Naive thymus-derived CD8-positive, alpha-beta T cell (primary cell): ENCODE measurements at regions not wholly inside any gene's neighbourhood (a gene's known extent, or its start where the extent isn't known, plus 50 kb on each side); places are given as distances from the start of the nearest gene placed in this dataset.
A peak's percentile ranks its signal among the peaks of the same experiment; 100 is the strongest.
"Not testable (repeated sequence)": the region's sequence is repeated elsewhere in the genome, so short reads cannot be mapped to it uniquely, and the experiment has no call there.

ENCODE experiments used
- ATAC-seq, 2 donors: fragments of 150-1000 bp; cut with Tn5 transposase in 1 of 2; sonication (Bioruptor Pico), chemical (Tn5 transposase) in 1 of 2; 1 replicate in 1 of 2; 2 replicates in 1 of 2; pipeline ENCODE4 v1.10.0; 2021; ENCODE audit warnings: mild to moderate bottlenecking in 2 of 2, moderate library complexity in 2 of 2
- POLR2A ChIA-PET: fragments of 350-600 bp; sonication (Branson Sonifier 250); formaldehyde crosslinking; loops from one replicate; lab custom pipeline; 2021; ENCODE audit warnings: antibody characterized with exemption; lab: Charles Lee
- DNase-seq, 10 donors: peaks; one replicate each; pipeline versions ENCODE4 v3.0.0 to v3.0.0-alpha.2; 2020 to 2022
- H3K27ac Mint-ChIP-seq, 10 donors: one replicate each; pipeline ENCODE4 v1.8.0; 2020 to 2022; ENCODE audit warnings: mild to moderate bottlenecking in 10 of 10, mixed read lengths in 10 of 10, moderate library complexity in 4 of 10, inconsistent platforms in 1 of 10
- H3K27me3 Mint-ChIP-seq, 5 donors: one replicate each; pipeline ENCODE4 v1.8.0; 2021 to 2022; ENCODE audit warnings: mixed read lengths in 5 of 5
- H3K36me3 Mint-ChIP-seq, 3 donors: one replicate each; pipeline ENCODE4 v1.8.0; 2020 to 2022; ENCODE audit warnings: mixed read lengths in 3 of 3, mild to moderate bottlenecking in 2 of 3, inconsistent platforms in 1 of 3
- H3K4me1 Mint-ChIP-seq, 4 donors: one replicate each; pipeline ENCODE4 v1.8.0; 2021 to 2022; ENCODE audit warnings: mixed read lengths in 4 of 4
- H3K4me3 Mint-ChIP-seq, 10 donors: one replicate each; pipeline ENCODE4 v1.8.0; 2020 to 2022; ENCODE audit warnings: mild to moderate bottlenecking in 10 of 10, mixed read lengths in 10 of 10, moderate library complexity in 6 of 10, inconsistent platforms in 1 of 10
- H3K9me3 Mint-ChIP-seq, 9 donors: one replicate each; pipeline ENCODE4 v1.8.0; 2020 to 2022; ENCODE audit warnings: mixed read lengths in 9 of 9, mild to moderate bottlenecking in 3 of 9, inconsistent platforms in 1 of 9, moderate library complexity in 1 of 9

GRCh38 chrX:11899091-11899490, 141.1 kb downstream of the MSL3 start:
- H3K36me3 Mint-ChIP-seq: no peaks in the 10 kb centered on the region
- no peak for DNase-seq
- peaks cover 0 to 2% (median under 1%) of the 10 kb centered on the region in 4 donors for H3K4me1 Mint-ChIP-seq
- peaks cover 0 to 11% (median 0%) of the 10 kb centered on the region in 9 donors for H3K9me3 Mint-ChIP-seq
- POLR2A ChIA-PET: no interaction called here
- no peak overlapping the region for H3K27ac Mint-ChIP-seq
- ATAC-seq: no peak
- H3K4me3 Mint-ChIP-seq: no peak overlapping the region
- H3K27me3 Mint-ChIP-seq: peaks cover 0 to 2% (median 0%) of the 10 kb centered on the region in 5 donors

- H3K27ac Mint-ChIP-seq, H3K4me3 Mint-ChIP-seq, ATAC-seq, DNase-seq, H3K27me3 Mint-ChIP-seq, POLR2A ChIA-PET: not testable (repeated sequence)
- Mint-ChIP-seq H3K4me1 (peaks cover 0 to 12% (median 6%) of the 10 kb centered on the region in 4 donors), H3K9me3 (peaks cover 0 to 35% (median 0%) of the 10 kb centered on the region in 9 donors), H3K36me3 (peaks cover 0 to 27% (median 0%) of the 10 kb centered on the region in 3 donors)
Measured at GRCh38 chrX:11905933-11906332, 147.9 kb downstream of the MSL3 start.

GRCh38 chrX:11908371-11908770, 150.3 kb downstream of the MSL3 start:
- POLR2A ChIA-PET: no interaction called here
- no peak overlapping the region for H3K4me3 Mint-ChIP-seq
- peak in 7 of 10 donors; percentile 2 to 48 (median 18) for DNase-seq
- H3K9me3 Mint-ChIP-seq: peaks cover 0 to 35% (median 0%) of the 10 kb centered on the region in 9 donors
- peak; percentile 68 to 79 for ATAC-seq
- H3K27me3 Mint-ChIP-seq: peaks cover 0 to 1% (median 0%) of the 10 kb centered on the region in 5 donors
- peak overlapping the region in 1 of 10 donors; percentile 19 for H3K27ac Mint-ChIP-seq
- H3K36me3 Mint-ChIP-seq: peaks cover 0 to 27% (median 0%) of the 10 kb centered on the region in 3 donors
- peaks cover 0 to 12% (median 5%) of the 10 kb centered on the region in 4 donors for H3K4me1 Mint-ChIP-seq

- H3K27me3 Mint-ChIP-seq: peaks cover 2 to 17% (median 3%) of the 10 kb centered on the region in 5 donors
Measured at GRCh38 chrX:11913001-11913400, 155.0 kb downstream of the MSL3 start.

DNA sequence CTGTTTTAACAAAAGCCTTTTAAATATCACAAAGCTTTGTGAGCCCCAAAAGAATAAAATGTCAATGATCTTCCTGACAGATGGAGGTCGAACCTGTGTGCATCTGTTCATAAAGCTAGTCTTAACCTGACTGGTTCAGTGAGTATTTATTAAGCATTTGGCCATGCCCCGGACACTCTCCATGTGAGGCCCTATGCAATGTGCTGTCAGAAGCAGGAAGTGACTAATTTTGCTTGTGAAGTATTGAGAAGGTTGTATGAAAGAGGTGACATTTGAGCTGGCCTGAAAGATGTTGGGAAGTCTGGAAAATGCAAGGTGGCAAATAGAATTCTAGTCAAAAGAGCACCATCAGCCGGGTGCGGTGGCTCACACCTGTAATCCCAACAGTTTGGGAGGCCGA, 171.4 kb downstream of the MSL3 start:
- no peak overlapping the region for H3K27ac Mint-ChIP-seq
- ATAC-seq (no peak), DNase-seq (no peak)
- no peaks in the 10 kb centered on the region for H3K4me1 Mint-ChIP-seq
- POLR2A ChIA-PET: no interaction called here
- H3K9me3 Mint-ChIP-seq: peaks cover 0 to 35% (median 5%) of the 10 kb centered on the region in 9 donors
- peaks cover 0 to 5% (median 0%) of the 10 kb centered on the region in 3 donors for H3K36me3 Mint-ChIP-seq
- H3K27me3 Mint-ChIP-seq: peaks cover 0 to 5% (median 0%) of the 10 kb centered on the region in 5 donors
- no peak overlapping the region for H3K4me3 Mint-ChIP-seq

More at GRCh38 chrX:11913001-11913400, 155.0 kb downstream of the MSL3 start:
- POLR2A ChIA-PET: no interaction called here
- ATAC-seq: no peak
- Mint-ChIP-seq H3K27ac (no peak overlapping the region), H3K4me1 (peaks cover 0 to 4% (median under 1%) of the 10 kb centered on the region in 4 donors), H3K36me3 (peaks cover 0 to 4% (median 0%) of the 10 kb centered on the region in 3 donors), H3K9me3 (peaks cover 0 to 2% (median 0%) of the 10 kb centered on the region in 9 donors), H3K4me3 (no peak overlapping the region)
- DNase-seq: no peak

DNA sequence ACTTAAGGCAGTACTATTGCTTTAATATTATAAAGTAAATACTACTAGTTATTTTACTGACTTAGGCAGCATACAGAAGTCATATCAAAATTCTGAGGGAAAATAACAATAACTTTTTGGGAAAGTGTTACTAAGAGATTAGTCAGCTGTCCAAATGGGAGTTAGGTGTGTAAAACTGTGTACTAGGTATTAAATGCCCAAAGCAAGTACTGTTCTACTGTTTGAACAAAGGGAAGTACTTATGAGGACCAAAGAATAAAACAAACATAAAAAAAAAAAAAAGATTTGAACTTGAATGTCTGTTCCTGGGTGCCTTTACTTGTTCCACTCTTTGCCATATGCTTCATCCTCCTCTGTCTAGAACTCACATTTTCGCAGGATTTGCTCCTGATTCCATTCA, 174.4 kb downstream of the MSL3 start:
- no peak for DNase-seq
- H3K4me1 Mint-ChIP-seq: no peaks in the 10 kb centered on the region
- H3K27ac Mint-ChIP-seq: no peak overlapping the region
- H3K4me3 Mint-ChIP-seq: no peak overlapping the region
- no peaks in the 10 kb centered on the region for H3K27me3 Mint-ChIP-seq
- no peak for ATAC-seq
- peaks cover 0 to 17% (median 2%) of the 10 kb centered on the region in 9 donors for H3K9me3 Mint-ChIP-seq
- POLR2A ChIA-PET: no interaction called here
- H3K36me3 Mint-ChIP-seq: no peaks in the 10 kb centered on the region

DNA sequence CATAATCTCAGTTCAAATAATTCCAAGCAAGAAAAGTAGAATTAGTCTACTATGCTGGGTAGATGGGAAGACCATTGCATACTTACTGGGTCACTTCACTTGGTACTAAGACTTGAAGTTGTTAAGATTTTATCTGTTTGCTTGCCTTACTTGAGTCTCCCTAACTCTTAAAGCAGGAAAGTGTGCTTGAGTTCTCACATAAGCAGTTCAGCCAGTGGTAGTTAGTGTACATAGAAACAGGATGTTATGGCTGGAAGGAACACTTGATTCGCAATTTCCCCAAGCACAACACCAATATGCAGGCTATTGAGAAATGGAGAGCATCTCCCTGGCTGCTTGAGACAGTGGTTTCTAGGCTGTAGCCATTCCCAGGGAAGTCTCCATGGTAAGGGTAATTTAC, 176.1 kb downstream of the MSL3 start:
- Mint-ChIP-seq H3K9me3 (peaks cover 0 to 7% (median 0%) of the 10 kb centered on the region in 9 donors), H3K4me1 (no peaks in the 10 kb centered on the region), H3K27me3 (no peaks in the 10 kb centered on the region), H3K4me3 (no peak overlapping the region), H3K27ac (no peak overlapping the region), H3K36me3 (no peaks in the 10 kb centered on the region)
- ATAC-seq (no peak), DNase-seq (no peak)
- POLR2A ChIA-PET: no interaction called here

GRCh38 chrX:11941571-11941970, 183.5 kb downstream of the MSL3 start:
- no peaks in the 10 kb centered on the region for H3K4me1 Mint-ChIP-seq
- no peak overlapping the region for H3K4me3 Mint-ChIP-seq
- DNase-seq (no peak), ATAC-seq (no peak)
- peaks cover 0 to 5% (median 0%) of the 10 kb centered on the region in 3 donors for H3K36me3 Mint-ChIP-seq
- POLR2A ChIA-PET: no interaction called here
- peaks cover 0 to 1% (median 0%) of the 10 kb centered on the region in 5 donors for H3K27me3 Mint-ChIP-seq
- no peaks in the 10 kb centered on the region for H3K9me3 Mint-ChIP-seq
- H3K27ac Mint-ChIP-seq: no peak overlapping the region

DNA sequence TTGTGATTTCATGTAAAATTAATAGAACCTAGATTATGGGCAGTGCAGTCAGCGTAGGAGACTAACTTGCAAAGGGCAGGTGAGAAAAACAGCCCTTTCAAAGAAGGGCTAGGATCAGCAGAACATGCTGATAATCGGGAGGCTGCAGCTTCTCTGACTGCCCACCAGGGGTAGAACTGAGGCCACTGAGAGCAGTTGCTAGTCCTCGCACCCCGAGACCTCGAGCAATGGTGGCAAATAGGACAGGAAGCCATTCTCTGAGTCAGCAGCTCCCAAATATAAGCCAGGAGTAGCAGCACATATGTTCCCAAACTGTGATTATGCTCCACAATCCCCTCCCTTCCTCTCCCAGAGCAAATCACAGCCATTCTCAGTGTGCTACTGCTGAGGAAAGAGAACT, 186.5 kb downstream of the MSL3 start:
- no peak for DNase-seq
- H3K27me3 Mint-ChIP-seq: peaks cover 0 to 3% (median 1%) of the 10 kb centered on the region in 5 donors
- no peak overlapping the region for H3K27ac Mint-ChIP-seq
- no peak for ATAC-seq
- POLR2A ChIA-PET: no interaction called here
- no peaks in the 10 kb centered on the region for H3K4me1 Mint-ChIP-seq
- H3K4me3 Mint-ChIP-seq: no peak overlapping the region
- H3K9me3 Mint-ChIP-seq: peaks cover 0 to 3% (median 0%) of the 10 kb centered on the region in 9 donors
- peaks cover 0 to 12% (median 0%) of the 10 kb centered on the region in 3 donors for H3K36me3 Mint-ChIP-seq

GRCh38 chrX:11949291-11949690, 189.0 kb upstream of the FRMPD4 start:
- Mint-ChIP-seq H3K36me3 (peaks cover 0 to 12% (median 0%) of the 10 kb centered on the region in 3 donors), H3K27ac (no peak overlapping the region), H3K27me3 (peaks cover 0 to 3% (median 1%) of the 10 kb centered on the region in 5 donors), H3K9me3 (peaks cover 0 to 3% (median 0%) of the 10 kb centered on the region in 9 donors), H3K4me1 (no peaks in the 10 kb centered on the region), H3K4me3 (no peak overlapping the region)
- ATAC-seq: no peak
- DNase-seq: no peak
- POLR2A ChIA-PET: no interaction called here

- Mint-ChIP-seq H3K4me1 (no peaks in the 10 kb centered on the region), H3K27ac (no peak overlapping the region), H3K36me3 (peaks cover 0 to 3% (median 0%) of the 10 kb centered on the region in 3 donors), H3K9me3 (peaks cover 0 to 3% (median 0%) of the 10 kb centered on the region in 9 donors), H3K27me3 (peaks cover 0 to 3% (median 0%) of the 10 kb centered on the region in 5 donors), H3K4me3 (no peak overlapping the region)
- POLR2A ChIA-PET: no interaction called here
- DNase-seq (no peak), ATAC-seq (no peak)
Measured at GRCh38 chrX:11952176-11952720, 186.0 kb upstream of the FRMPD4 start.

DNA sequence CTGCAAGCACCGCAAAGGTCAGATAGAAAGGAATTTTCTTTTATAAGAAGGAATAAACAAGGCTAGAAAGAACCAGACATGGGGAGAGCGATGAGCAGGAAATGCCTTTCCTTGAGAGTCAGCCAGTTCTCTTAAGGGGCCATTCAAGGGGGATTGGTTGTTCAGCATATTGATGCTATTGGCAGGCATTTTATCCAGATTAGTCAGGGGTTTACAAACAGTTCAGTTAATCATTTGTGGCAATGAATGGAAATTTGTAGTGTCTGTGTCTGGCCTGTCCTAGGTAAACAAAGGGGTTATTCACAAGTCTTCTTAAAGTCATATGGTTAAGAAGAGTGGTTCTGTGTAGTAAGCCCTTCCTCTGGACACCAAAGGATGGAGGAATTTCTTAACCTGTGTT, 184.7 kb upstream of the FRMPD4 start:
- no peak for DNase-seq
- Mint-ChIP-seq H3K9me3 (peaks cover 0 to 3% (median 0%) of the 10 kb centered on the region in 9 donors), H3K4me1 (no peaks in the 10 kb centered on the region), H3K27ac (no peak overlapping the region), H3K27me3 (peaks cover 0 to 3% (median 0%) of the 10 kb centered on the region in 5 donors), H3K36me3 (no peaks in the 10 kb centered on the region), H3K4me3 (no peak overlapping the region)
- no peak for ATAC-seq
- POLR2A ChIA-PET: no interaction called here

GRCh38 chrX:11954176-11954575, 184.1 kb upstream of the FRMPD4 start:
- POLR2A ChIA-PET: no interaction called here
- peaks cover 0 to 2% (median 0%) of the 10 kb centered on the region in 5 donors for H3K27me3 Mint-ChIP-seq
- no peaks in the 10 kb centered on the region for H3K36me3 Mint-ChIP-seq
- H3K9me3 Mint-ChIP-seq: peaks cover 0 to 3% (median 0%) of the 10 kb centered on the region in 9 donors
- no peaks in the 10 kb centered on the region for H3K4me1 Mint-ChIP-seq
- DNase-seq (no peak), ATAC-seq (no peak)
- no peak overlapping the region for H3K27ac Mint-ChIP-seq
- no peak overlapping the region for H3K4me3 Mint-ChIP-seq
